Kidney (tissue), 13 donors: ENCODE measurements at regions not wholly inside any gene's neighbourhood (a gene's known extent, or its start where the extent isn't known, plus 50 kb on each side); places are given as distances from the start of the nearest gene placed in this dataset.
A peak's percentile ranks its signal among the peaks of the same experiment; 100 is the strongest.

Source experiments
- DNase-seq, 5 donors: peaks; one replicate each; pipeline ENCODE4 v3.0.0-alpha.2; 2013 to 2020
- FAIRE-seq: peaks from 2 replicates; lab custom pipeline; 2012; peaks lifted over from hg19 to GRCh38; lab: Jason Lieb, UNC
- H3K27ac ChIP-seq, 2 donors: one replicate each; pipeline ENCODE4 v1.7.0; 2013; ENCODE audit warnings: low read depth in 2 of 2, low read length in 2 of 2, inconsistent platforms in 1 of 2
- H3K27me3 ChIP-seq: one replicate; pipeline ENCODE4 v1.7.1; 2013; ENCODE audit warnings: low read length, inconsistent platforms; ENCODE audit not compliant: control insufficient read depth, insufficient read depth
- H3K36me3 ChIP-seq, 3 donors: one replicate each; pipeline versions ENCODE4 v1.7.0 to v1.7.1; 2013; ENCODE audit warnings: low read length in 3 of 3, control low read depth in 1 of 3, inconsistent platforms in 1 of 3; ENCODE audit not compliant: insufficient read depth in 3 of 3, control insufficient read depth in 2 of 3
- H3K4me1 ChIP-seq, 3 donors: one replicate each; pipeline versions ENCODE4 v1.7.0 to v1.7.1; 2013; ENCODE audit warnings: low read length in 3 of 3, inconsistent platforms in 1 of 3, low read depth in 1 of 3; ENCODE audit not compliant: control insufficient read depth in 2 of 3, insufficient read depth in 2 of 3
- H3K4me3 ChIP-seq, 3 donors: one replicate each; pipeline versions ENCODE4 v1.7.0 to v1.8.1; 2013; ENCODE audit warnings: low read length in 3 of 3, control low read depth in 1 of 3, inconsistent platforms in 1 of 3
- H3K9ac ChIP-seq, 3 donors: one replicate each; pipeline versions ENCODE4 v1.7.0 to v1.7.1; 2013; ENCODE audit warnings: low read length in 3 of 3, control low read depth in 1 of 3, inconsistent platforms in 1 of 3
- H3K9me3 ChIP-seq, 3 donors: one replicate each; pipeline versions ENCODE4 v1.7.0 to v1.7.1; 2013; ENCODE audit warnings: low read length in 3 of 3, control low read depth in 1 of 3, inconsistent platforms in 1 of 3; ENCODE audit not compliant: control insufficient read depth in 2 of 3, insufficient read depth in 1 of 3
- intact Hi-C: fragments of 100-400 bp; cut with DNase I; formaldehyde crosslinking; loops from one replicate; pipeline ENCODE4 v1.11.1; 2022
- TF ChIP-seq, protein P1 (sequence below): IDR thresholded peaks from 3 replicates; pipeline ENCODE4 v1.5.1; 2012; ENCODE audit warnings: mild to moderate bottlenecking, moderate library complexity, borderline replicate concordance; ENCODE audit not compliant: insufficient read depth; ENCODE audit errors: extremely low read depth
- donor health status: control.
- donor health status: control.
- donor health status: control.
- donor health status: control.
- donor health status: control.
- donor health status: DM: yes; HTN: yes; CAD: no.
- donor health status: Normal renal cell carcinoma (clear cell type).

DNA sequence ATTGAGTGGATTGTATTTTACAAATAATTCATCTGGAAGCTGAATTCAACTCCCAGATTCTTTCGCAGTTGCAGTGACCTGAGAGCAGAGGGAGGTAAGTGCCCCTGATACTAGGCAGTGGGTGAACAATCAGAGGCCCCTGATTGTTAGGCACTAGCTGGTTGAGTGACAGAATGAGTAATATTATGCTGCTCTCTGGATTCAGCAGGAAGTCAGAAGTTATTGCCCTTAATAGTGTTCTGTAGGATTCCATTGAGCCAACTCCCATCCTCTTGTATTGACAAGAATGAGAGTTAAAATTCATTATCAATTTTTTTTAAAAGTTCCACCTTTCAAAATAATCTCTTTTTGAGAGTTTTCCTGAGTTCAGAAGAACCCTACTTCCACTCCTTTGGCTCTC, 301.2 kb downstream of the DTWD2 start:
- H3K36me3 ChIP-seq = no peaks in the 10 kb centered on the region
- no peaks in the 10 kb centered on the region for H3K4me1 ChIP-seq
- no peaks in the 10 kb centered on the region for H3K27me3 ChIP-seq
- intact Hi-C loops = no loop called here
- DNase-seq = no peak
- FAIRE-seq = no peak
- H3K9ac ChIP-seq = no peak overlapping the region
- TF ChIP-seq, protein P1, sequence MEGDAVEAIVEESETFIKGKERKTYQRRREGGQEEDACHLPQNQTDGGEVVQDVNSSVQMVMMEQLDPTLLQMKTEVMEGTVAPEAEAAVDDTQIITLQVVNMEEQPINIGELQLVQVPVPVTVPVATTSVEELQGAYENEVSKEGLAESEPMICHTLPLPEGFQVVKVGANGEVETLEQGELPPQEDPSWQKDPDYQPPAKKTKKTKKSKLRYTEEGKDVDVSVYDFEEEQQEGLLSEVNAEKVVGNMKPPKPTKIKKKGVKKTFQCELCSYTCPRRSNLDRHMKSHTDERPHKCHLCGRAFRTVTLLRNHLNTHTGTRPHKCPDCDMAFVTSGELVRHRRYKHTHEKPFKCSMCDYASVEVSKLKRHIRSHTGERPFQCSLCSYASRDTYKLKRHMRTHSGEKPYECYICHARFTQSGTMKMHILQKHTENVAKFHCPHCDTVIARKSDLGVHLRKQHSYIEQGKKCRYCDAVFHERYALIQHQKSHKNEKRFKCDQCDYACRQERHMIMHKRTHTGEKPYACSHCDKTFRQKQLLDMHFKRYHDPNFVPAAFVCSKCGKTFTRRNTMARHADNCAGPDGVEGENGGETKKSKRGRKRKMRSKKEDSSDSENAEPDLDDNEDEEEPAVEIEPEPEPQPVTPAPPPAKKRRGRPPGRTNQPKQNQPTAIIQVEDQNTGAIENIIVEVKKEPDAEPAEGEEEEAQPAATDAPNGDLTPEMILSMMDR = no peak
- no peaks in the 10 kb centered on the region for H3K9me3 ChIP-seq
- no peak overlapping the region for H3K27ac ChIP-seq
- H3K4me3 ChIP-seq = no peak overlapping the region

DNA sequence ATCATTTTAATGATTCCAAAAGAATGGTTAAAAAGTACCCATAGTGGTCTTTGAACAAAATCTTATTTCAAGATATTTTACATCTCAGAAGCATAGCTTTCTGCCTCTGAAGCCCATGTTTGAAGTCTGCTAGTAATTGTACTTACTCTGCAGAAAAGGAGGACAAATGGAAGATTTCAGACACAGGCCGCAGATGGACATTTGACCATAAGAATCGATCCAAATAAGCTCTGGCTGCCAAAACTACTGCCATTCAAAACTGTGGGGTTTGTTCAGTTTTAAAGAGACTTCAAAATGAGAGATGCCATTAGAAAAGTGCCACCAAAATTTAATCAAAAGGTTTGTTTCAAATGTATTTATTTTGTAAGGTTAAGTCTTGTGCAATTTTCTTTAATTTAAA, 306.7 kb downstream of the DTWD2 start:
- H3K9ac ChIP-seq = no peak overlapping the region
- H3K9me3 ChIP-seq = no peaks in the 10 kb centered on the region
- FAIRE-seq (no peak), DNase-seq (no peak)
- H3K4me3 ChIP-seq = no peak overlapping the region
- H3K36me3 ChIP-seq = no peaks in the 10 kb centered on the region
- intact Hi-C loops = no loop called here
- H3K4me1 ChIP-seq = no peaks in the 10 kb centered on the region
- H3K27ac ChIP-seq = no peak overlapping the region
- TF ChIP-seq, protein P1 = no peak
- H3K27me3 ChIP-seq = no peaks in the 10 kb centered on the region

DNA sequence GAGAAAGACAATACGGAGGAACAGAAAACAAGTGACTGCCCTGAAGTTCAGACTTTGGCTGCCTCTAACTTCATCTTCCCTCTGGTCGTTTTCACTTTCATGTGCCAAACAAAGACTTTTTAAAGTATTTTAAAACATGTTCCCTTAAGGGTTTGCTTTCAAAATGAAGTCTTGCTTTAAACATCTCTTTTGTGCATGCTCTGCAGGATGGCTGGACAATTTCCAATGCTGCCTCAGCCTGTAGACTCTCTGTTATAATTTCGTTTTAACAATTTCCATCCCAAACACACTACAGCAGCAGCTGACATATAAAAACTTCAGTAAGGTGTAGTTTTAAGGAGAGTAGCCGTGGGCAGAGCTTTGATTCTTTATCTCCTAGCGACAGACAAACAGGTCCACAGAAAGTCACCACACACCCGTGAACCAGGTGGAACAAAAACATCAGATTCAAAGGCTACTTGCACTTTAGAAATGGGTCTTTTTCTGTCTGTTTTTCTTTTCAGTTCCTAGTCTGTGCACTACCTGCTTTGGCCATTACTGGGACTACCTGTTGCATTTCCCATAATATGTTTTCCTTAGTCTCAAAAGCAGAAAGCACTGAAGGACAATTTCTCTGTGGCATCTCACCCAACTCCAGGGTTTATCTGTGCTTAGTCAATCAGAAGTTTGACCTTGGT, 308.9 kb downstream of the DTWD2 start:
- H3K9ac ChIP-seq = no peak overlapping the region

More for the DNA sequence above, 308.9 kb downstream of the DTWD2 start:
- peak in 1 of 5 donors; percentile 11 for DNase-seq
- no peak overlapping the region for H3K4me3 ChIP-seq
- TF ChIP-seq, protein P1 = no peak
- no peak for FAIRE-seq
- H3K27me3 ChIP-seq = no peaks in the 10 kb centered on the region
- no peaks in the 10 kb centered on the region for H3K4me1 ChIP-seq
- no peak overlapping the region for H3K27ac ChIP-seq
- H3K9me3 ChIP-seq = peaks cover 0 to 6% (median 0%) of the 10 kb centered on the region in 3 donors
- H3K36me3 ChIP-seq = no peaks in the 10 kb centered on the region
- intact Hi-C loops = no loop called here
